Frontal cortex (tissue), 3 donors: ENCODE measurements at regions not wholly inside any gene's neighbourhood (a gene's known extent, or its start where the extent isn't known, plus 50 kb on each side); places are given as distances from the start of the nearest gene placed in this dataset.
"Not testable (repeated sequence)": the region's sequence is repeated elsewhere in the genome, so short reads cannot be mapped to it uniquely, and the experiment has no call there.

Source experiments
- DNase-seq, 2 donors: peaks; one replicate each; pipeline ENCODE4 v3.0.0; 2012; ENCODE audit warnings: low spot score in 2 of 2
- FAIRE-seq: peaks from 2 replicates; lab custom pipeline; 2012; peaks lifted over from hg19 to GRCh38; lab: Jason Lieb, UNC
- donor health status: control.
- donor health status: control.
- donor health status: control.

- no peak for DNase-seq
- no peak for FAIRE-seq
Observed at GRCh38 chr1:194930132-194930531, 1678.1 kb downstream of the KCNT2 start.

GRCh38 chr1:194929357-194929756 is 1678.9 kb downstream of the KCNT2 start:
- DNase-seq (no peak), FAIRE-seq (no peak)

GRCh38 chr1:194919146-194919545 is 1689.1 kb downstream of the KCNT2 start:
- FAIRE-seq, result no peak

GRCh38 chr1:194917769-194918168 is 1690.5 kb downstream of the KCNT2 start:
- FAIRE-seq, result no peak

More at GRCh38 chr1:194919146-194919545, 1689.1 kb downstream of the KCNT2 start:
- no peak for DNase-seq

GRCh38 chr1:194908643-194909042 is 1699.6 kb downstream of the KCNT2 start:
- DNase-seq, result no peak
- no peak for FAIRE-seq

More at GRCh38 chr1:194917769-194918168, 1690.5 kb downstream of the KCNT2 start:
- DNase-seq, result no peak

- no peak for FAIRE-seq
- no peak for DNase-seq
Observed at GRCh38 chr1:194903524-194903923, 1704.7 kb downstream of the KCNT2 start.

GRCh38 chr1:194889310-194889709 is 1702.9 kb upstream of the B3GALT2 start:
- DNase-seq (no peak), FAIRE-seq (no peak)

- FAIRE-seq (no peak), DNase-seq (no peak)
Observed at GRCh38 chr1:194870860-194871259, 1684.4 kb upstream of the B3GALT2 start.

- DNase-seq (no peak), FAIRE-seq (no peak)
Observed at GRCh38 chr1:194866153-194866552, 1679.7 kb upstream of the B3GALT2 start.

GRCh38 chr1:194865383-194865782 is 1679.0 kb upstream of the B3GALT2 start:
- FAIRE-seq (no peak), DNase-seq (no peak)

GRCh38 chr1:194862129-194862528 is 1675.7 kb upstream of the B3GALT2 start:
- no peak for FAIRE-seq

GRCh38 chr1:194860248-194861201 is 1674.1 kb upstream of the B3GALT2 start:
- peak; percentile 34 for FAIRE-seq
- no peak for DNase-seq

More at GRCh38 chr1:194862129-194862528, 1675.7 kb upstream of the B3GALT2 start:
- no peak for DNase-seq

- FAIRE-seq, result not testable (repeated sequence)
Observed at GRCh38 chr1:194859481-194860154, 1673.2 kb upstream of the B3GALT2 start.

GRCh38 chr1:194858811-194859480 is 1672.5 kb upstream of the B3GALT2 start:
- not testable (repeated sequence) for DNase-seq, FAIRE-seq

More at GRCh38 chr1:194859481-194860154, 1673.2 kb upstream of the B3GALT2 start:
- DNase-seq, result not testable (repeated sequence)

- no peak for FAIRE-seq
Observed at GRCh38 chr1:194857413-194857812, 1671.0 kb upstream of the B3GALT2 start.

GRCh38 chr1:194848846-194849245 is 1662.4 kb upstream of the B3GALT2 start:
- FAIRE-seq, result no peak
- DNase-seq, result no peak

More at GRCh38 chr1:194857413-194857812, 1671.0 kb upstream of the B3GALT2 start:
- no peak for DNase-seq

- DNase-seq, result no peak
- no peak for FAIRE-seq
Observed at GRCh38 chr1:194846488-194846887, 1660.1 kb upstream of the B3GALT2 start.

GRCh38 chr1:194843077-194843476 is 1656.7 kb upstream of the B3GALT2 start:
- DNase-seq, result no peak

GRCh38 chr1:194833111-194833510 is 1646.7 kb upstream of the B3GALT2 start:
- no peak for FAIRE-seq
- no peak for DNase-seq

More at GRCh38 chr1:194843077-194843476, 1656.7 kb upstream of the B3GALT2 start:
- FAIRE-seq, result no peak

- DNase-seq, FAIRE-seq: not testable (repeated sequence)
Observed at GRCh38 chr1:194831595-194831994, 1645.2 kb upstream of the B3GALT2 start.
